ENCODE measurements at regions not wholly inside any gene's neighbourhood (a gene's known extent, or its start where the extent isn't known, plus 50 kb on each side); places are given as distances from the start of the nearest gene placed in this dataset.

DNA sequence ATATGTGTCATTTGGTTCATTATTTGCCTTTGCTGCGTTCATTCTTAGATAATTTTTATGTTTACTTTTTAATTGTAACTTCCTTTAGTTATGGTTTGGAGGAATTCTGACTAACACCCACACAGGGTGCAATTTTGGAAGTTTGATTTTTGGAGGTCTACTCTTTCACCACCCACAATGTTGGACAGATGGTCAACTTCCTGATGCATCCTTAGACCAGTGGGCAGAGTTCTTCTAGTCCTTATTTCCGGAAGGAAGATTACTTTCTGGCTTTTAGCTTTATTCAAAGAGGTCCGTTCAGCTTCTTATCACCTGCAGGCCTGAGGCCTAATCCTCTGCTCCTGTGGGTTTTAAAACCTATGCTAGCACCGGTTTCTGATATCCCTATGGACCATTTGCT, 126.7 kb downstream of the MTX3 start:
- no peak overlapping the region for H3K4me3 ChIP-seq (ENCODE audit: control insufficient read depth in 1 of 2, extremely low read depth in 1 of 2, low read length in 1 of 2)

GRCh38 chr5:79859588-79859987, 131.5 kb downstream of the MTX3 start:
- H3K4me3 Mint-ChIP-seq, result no peak overlapping the region
- Histone ChIP-seq H3K9me3 (no peaks in the 10 kb centered on the region), H3K36me3 (ENCODE audit: control insufficient read depth in 2 of 2, extremely low read depth in 1 of 2, insufficient read depth in 1 of 2, low read length in 1 of 2) (no peaks in the 10 kb centered on the region), H3K27me3 (replicated peaks in 1 of 2; ENCODE audit: control insufficient read depth in 2 of 2, extremely low read depth in 1 of 2, insufficient read depth in 2 of 2, low read length in 1 of 2) (peaks cover 0 to 7% of the 10 kb centered on the region in 2 experiments), H3K4me3 (ENCODE audit: control insufficient read depth in 1 of 2, extremely low read depth in 1 of 2, low read length in 1 of 2) (no peak overlapping the region), H3K4me1 (ENCODE audit: control insufficient read depth in 1 of 2, extremely low read depth in 1 of 2, insufficient read depth in 2 of 2, low read length in 2 of 2) (no peaks in the 10 kb centered on the region), H3K27ac (ENCODE audit: low read length) (no peak overlapping the region)
- ATAC-seq (replicated peaks in 1 of 4) (no peak), DNase-seq (no peak)
- H3K36me3 Mint-ChIP-seq, result no peaks in the 10 kb centered on the region
- POLR2A ChIA-PET, result no interaction called here
- no peaks in the 10 kb centered on the region for H3K9me3 Mint-ChIP-seq
- CTCF ChIA-PET, result interaction anchor here in 1 of 2 donors (0.7 to 1.2 kb wide), 2 partner anchors 19 to 318 kb away, joined by 3 read pairs; no protein-coding TSS in a partner anchor
- peaks cover 0 to 2% (median 0%) of the 10 kb centered on the region in 3 donors for H3K4me1 Mint-ChIP-seq
- no peak overlapping the region for H3K27ac Mint-ChIP-seq
- H3K27me3 Mint-ChIP-seq, result peaks cover 4 to 5% of the 10 kb centered on the region in 2 donors
- WGBS (ENCODE audit: insufficient coverage), result 76% methylated on average over 4 of the region's 5 CpGs

More for the DNA sequence above, 126.7 kb downstream of the MTX3 start:
- Histone ChIP-seq H3K4me1 (ENCODE audit: control insufficient read depth in 1 of 2, extremely low read depth in 1 of 2, insufficient read depth in 2 of 2, low read length in 2 of 2) (no peaks in the 10 kb centered on the region), H3K27ac (ENCODE audit: low read length) (no peak overlapping the region), H3K9me3 (no peaks in the 10 kb centered on the region), H3K27me3 (replicated peaks in 1 of 2; ENCODE audit: control insufficient read depth in 2 of 2, extremely low read depth in 1 of 2, insufficient read depth in 2 of 2, low read length in 1 of 2) (peaks cover 0 to 6% of the 10 kb centered on the region in 2 experiments), H3K36me3 (ENCODE audit: control insufficient read depth in 2 of 2, extremely low read depth in 1 of 2, insufficient read depth in 1 of 2, low read length in 1 of 2) (no peaks in the 10 kb centered on the region)
- ChIA-PET CTCF (interaction anchor here (0.6 to 1.2 kb wide), 3 partner anchors 9 to 1331 kb away, joined by 4 read pairs; no protein-coding TSS in a partner anchor), POLR2A (no interaction called here)
- Mint-ChIP-seq H3K4me1 (no peaks in the 10 kb centered on the region), H3K27ac (no peak overlapping the region), H3K27me3 (peaks cover 15 to 21% of the 10 kb centered on the region in 2 donors), H3K36me3 (no peaks in the 10 kb centered on the region), H3K9me3 (no peaks in the 10 kb centered on the region), H3K4me3 (no peak overlapping the region)
- DNase-seq, result no peak
- no peak for ATAC-seq (replicated peaks in 1 of 4)
- 65% methylated on average over 2 of the region's 4 CpGs for WGBS (ENCODE audit: insufficient coverage)

- H3K36me3 Mint-ChIP-seq, result no peaks in the 10 kb centered on the region
- Histone ChIP-seq H3K4me1 (ENCODE audit: control insufficient read depth in 1 of 2, extremely low read depth in 1 of 2, insufficient read depth in 2 of 2, low read length in 2 of 2) (no peaks in the 10 kb centered on the region), H3K9me3 (no peaks in the 10 kb centered on the region), H3K4me3 (ENCODE audit: control insufficient read depth in 1 of 2, extremely low read depth in 1 of 2, low read length in 1 of 2) (no peak overlapping the region), H3K27me3 (replicated peaks in 1 of 2; ENCODE audit: control insufficient read depth in 2 of 2, extremely low read depth in 1 of 2, insufficient read depth in 2 of 2, low read length in 1 of 2) (peaks cover 0 to 11% of the 10 kb centered on the region in 2 experiments), H3K27ac (ENCODE audit: low read length) (no peak overlapping the region), H3K36me3 (ENCODE audit: control insufficient read depth in 2 of 2, extremely low read depth in 1 of 2, insufficient read depth in 1 of 2, low read length in 1 of 2) (no peaks in the 10 kb centered on the region)
- no peak overlapping the region for H3K27ac Mint-ChIP-seq
- no CpG with 5 or more reads among the region's 2 CpGs for WGBS (ENCODE audit: insufficient coverage)
- ATAC-seq (replicated peaks in 1 of 4) (no peak), DNase-seq (no peak)
- no peaks in the 10 kb centered on the region for H3K9me3 Mint-ChIP-seq
- CTCF ChIA-PET, result interaction anchor here in 1 of 2 donors (0.6 to 1.5 kb wide), 2 partner anchors 225 to 304 kb away, joined by 3 to 4 read pairs; no protein-coding TSS in a partner anchor
- peaks cover 0 to 2% (median 0%) of the 10 kb centered on the region in 3 donors for H3K4me1 Mint-ChIP-seq
- POLR2A ChIA-PET, result no interaction called here
- no peak overlapping the region for H3K4me3 Mint-ChIP-seq
- H3K27me3 Mint-ChIP-seq, result peaks cover 11 to 13% of the 10 kb centered on the region in 2 donors
These were observed 132.7 kb downstream of the MTX3 start for GRCh38 chr5:79858410-79858723.

DNA sequence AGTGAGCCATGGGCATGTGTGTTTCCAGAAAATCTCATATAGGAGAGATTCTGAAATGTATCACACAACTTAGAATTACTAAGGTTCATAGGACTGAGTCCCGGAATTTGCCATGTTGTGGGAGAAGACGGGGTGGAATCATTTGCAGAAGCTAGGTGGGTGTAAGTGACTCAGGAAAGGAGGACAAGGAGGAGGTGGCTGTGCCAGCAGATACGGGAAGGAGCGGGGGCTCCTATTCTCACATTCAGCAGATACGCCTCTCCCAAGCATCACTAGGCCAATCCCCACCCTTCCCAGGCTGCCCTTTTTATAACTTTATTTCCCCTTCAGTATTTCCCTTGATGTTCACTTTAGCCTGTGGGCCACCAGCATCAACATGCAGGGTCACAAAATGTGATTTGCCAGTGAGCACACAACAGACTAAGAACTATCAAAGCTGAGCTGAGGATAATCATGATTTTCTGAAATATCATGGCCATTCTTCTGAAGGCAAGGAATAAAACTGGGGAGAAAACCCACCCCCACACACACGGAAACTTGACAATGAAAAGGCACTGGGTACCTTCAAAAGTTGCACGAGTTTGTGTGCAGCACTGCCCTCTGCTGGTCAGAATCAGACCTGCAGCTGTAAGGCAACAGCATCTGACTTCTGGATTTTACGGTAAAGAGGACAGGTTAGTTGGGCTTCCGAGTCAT, 133.2 kb downstream of the MTX3 start:
- Mint-ChIP-seq H3K4me3 (no peak overlapping the region), H3K27ac (no peak overlapping the region), H3K4me1 (peaks cover 0 to 2% (median 0%) of the 10 kb centered on the region in 3 donors), H3K9me3 (no peaks in the 10 kb centered on the region), H3K36me3 (no peaks in the 10 kb centered on the region), H3K27me3 (peaks cover 10 to 11% of the 10 kb centered on the region in 2 donors)
- Histone ChIP-seq H3K9me3 (no peaks in the 10 kb centered on the region), H3K27ac (ENCODE audit: low read length) (no peak overlapping the region), H3K4me1 (ENCODE audit: control insufficient read depth in 1 of 2, extremely low read depth in 1 of 2, insufficient read depth in 2 of 2, low read length in 2 of 2) (no peaks in the 10 kb centered on the region), H3K4me3 (ENCODE audit: control insufficient read depth in 1 of 2, extremely low read depth in 1 of 2, low read length in 1 of 2) (no peak overlapping the region), H3K36me3 (ENCODE audit: control insufficient read depth in 2 of 2, extremely low read depth in 1 of 2, insufficient read depth in 1 of 2, low read length in 1 of 2) (no peaks in the 10 kb centered on the region), H3K27me3 (replicated peaks in 1 of 2; ENCODE audit: control insufficient read depth in 2 of 2, extremely low read depth in 1 of 2, insufficient read depth in 2 of 2, low read length in 1 of 2) (peaks cover 0 to 15% of the 10 kb centered on the region in 2 experiments)
- ChIA-PET POLR2A (no interaction called here), CTCF (interaction anchor here (0.6 to 1.5 kb wide), 6 partner anchors 49 to 604 kb away, joined by 3 to 5 read pairs (median 4); no protein-coding TSS in a partner anchor)
- ATAC-seq (replicated peaks in 1 of 4), result peak; percentile 55 to 68 (median 60)
- peak; percentile 28 to 86 (median 69) for DNase-seq
- WGBS (ENCODE audit: insufficient coverage), result 83% methylated on average over 2 of the region's 9 CpGs

DNA sequence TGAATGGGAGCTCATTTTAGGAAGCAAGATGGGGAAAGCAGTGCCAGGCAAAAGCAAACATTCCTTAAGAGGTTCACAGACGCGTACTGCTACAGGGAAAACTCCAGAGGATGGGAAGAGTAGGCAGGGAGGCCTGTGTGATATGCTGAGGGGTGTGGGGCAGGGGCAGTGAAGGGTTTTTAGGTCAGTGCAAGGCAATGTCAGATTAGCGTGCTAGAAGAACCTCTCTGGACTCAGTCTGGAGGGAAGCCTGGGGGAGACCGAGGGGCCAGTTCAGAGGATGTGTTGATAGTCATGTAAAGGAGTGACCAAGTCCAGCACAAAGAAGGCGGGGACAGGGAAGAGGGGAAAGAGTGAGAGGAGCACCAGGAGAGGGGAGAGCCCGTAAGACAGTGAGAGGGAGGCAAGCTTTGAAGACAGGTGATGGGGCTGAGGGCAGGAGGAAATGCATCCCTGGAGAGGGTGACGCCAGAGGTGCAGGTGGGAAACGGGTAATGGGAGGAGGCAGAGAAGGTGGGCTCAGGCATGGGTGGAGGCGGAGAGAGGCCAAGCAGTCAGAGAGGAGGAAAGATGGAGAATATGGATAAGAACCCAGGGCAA, 134.5 kb downstream of the MTX3 start:
- Histone ChIP-seq H3K4me1 (ENCODE audit: control insufficient read depth in 1 of 2, extremely low read depth in 1 of 2, insufficient read depth in 2 of 2, low read length in 2 of 2) (no peaks in the 10 kb centered on the region), H3K4me3 (ENCODE audit: control insufficient read depth in 1 of 2, extremely low read depth in 1 of 2, low read length in 1 of 2) (no peak overlapping the region), H3K9me3 (no peaks in the 10 kb centered on the region), H3K27ac (ENCODE audit: low read length) (no peak overlapping the region), H3K36me3 (ENCODE audit: control insufficient read depth in 2 of 2, extremely low read depth in 1 of 2, insufficient read depth in 1 of 2, low read length in 1 of 2) (no peaks in the 10 kb centered on the region), H3K27me3 (replicated peaks in 1 of 2; ENCODE audit: control insufficient read depth in 2 of 2, extremely low read depth in 1 of 2, insufficient read depth in 2 of 2, low read length in 1 of 2) (peaks cover 0 to 15% of the 10 kb centered on the region in 2 experiments)
- Mint-ChIP-seq H3K27me3 (peaks cover 10 to 11% of the 10 kb centered on the region in 2 donors), H3K27ac (no peak overlapping the region), H3K36me3 (no peaks in the 10 kb centered on the region), H3K4me3 (no peak overlapping the region), H3K9me3 (no peaks in the 10 kb centered on the region), H3K4me1 (peaks cover 0 to 2% (median 0%) of the 10 kb centered on the region in 3 donors)
- CTCF ChIA-PET, result interaction anchor here in 1 of 2 donors (0.6 to 1.0 kb wide), 3 partner anchors 205 to 695 kb away, joined by 3 to 4 read pairs (median 3); no protein-coding TSS in a partner anchor
- ATAC-seq (replicated peaks in 1 of 4) (no peak), DNase-seq (no peak)
- 79% methylated on average over 9 of the region's 9 CpGs for WGBS (ENCODE audit: insufficient coverage)
- POLR2A ChIA-PET, result interaction anchor here in 1 of 2 donors (0.6 kb wide), 1 partner anchor 50 kb away, joined by 3 read pairs; no protein-coding TSS in a partner anchor

GRCh38 chr5:79853676-79854418, 137.2 kb downstream of the MTX3 start:
- no peak overlapping the region for H3K4me3 Mint-ChIP-seq
- peaks cover 0 to 2% (median 0%) of the 10 kb centered on the region in 3 donors for H3K4me1 Mint-ChIP-seq
- H3K36me3 ChIP-seq (ENCODE audit: control insufficient read depth in 2 of 2, extremely low read depth in 1 of 2, insufficient read depth in 1 of 2, low read length in 1 of 2), result no peaks in the 10 kb centered on the region
- POLR2A ChIA-PET, result no interaction called here
- CTCF ChIA-PET, result no interaction called here
- H3K27ac ChIP-seq (ENCODE audit: low read length), result no peak overlapping the region
- whole genome bisulfite sequencing (ENCODE audit: insufficient coverage), result 75% methylated on average over 7 of the region's 8 CpGs
- no peak overlapping the region for H3K27ac Mint-ChIP-seq
- H3K27me3 ChIP-seq (replicated peaks in 1 of 2; ENCODE audit: control insufficient read depth in 2 of 2, extremely low read depth in 1 of 2, insufficient read depth in 2 of 2, low read length in 1 of 2), result peaks cover 0 to 21% of the 10 kb centered on the region in 2 experiments
- peaks cover 10% of the 10 kb centered on the region in 2 donors for H3K27me3 Mint-ChIP-seq
- no peaks in the 10 kb centered on the region for H3K4me1 ChIP-seq (ENCODE audit: control insufficient read depth in 1 of 2, extremely low read depth in 1 of 2, insufficient read depth in 2 of 2, low read length in 2 of 2)
- DNase-seq (peak in 1 of 35 experiments; percentile 8), ATAC-seq (replicated peaks in 1 of 4) (no peak)
- no peak overlapping the region for H3K4me3 ChIP-seq (ENCODE audit: control insufficient read depth in 1 of 2, extremely low read depth in 1 of 2, low read length in 1 of 2)
- no peaks in the 10 kb centered on the region for H3K9me3 Mint-ChIP-seq
- H3K9me3 ChIP-seq, result no peaks in the 10 kb centered on the region
- no peaks in the 10 kb centered on the region for H3K36me3 Mint-ChIP-seq

Data from T-cell (primary cell).